ENCODE measurements at regions not wholly inside any gene's neighbourhood (a gene's known extent, or its start where the extent isn't known, plus 50 kb on each side); places are given as distances from the start of the nearest gene placed in this dataset.

GRCh38 chrX:20656721-20657120 lies 390.0 kb upstream of the RPS6KA3 start:
- no peak for TF ChIP-seq EZH2 (IDR thresholded peaks at IDR 0.05; ENCODE audit: low read depth)
- no peak for TF ChIP-seq CTCF (conservative IDR thresholded peaks at IDR 0.05)

Data from PC-9 (cell line).